HG03520 (cell line): ENCODE measurements at regions not wholly inside any gene's neighbourhood (a gene's known extent, or its start where the extent isn't known, plus 50 kb on each side); places are given as distances from the start of the nearest gene placed in this dataset.

Source experiments
- ATAC-seq: cut with Tn5 transposase; IDR thresholded peaks from one replicate; pipeline ENCODE4 v1.9.1; 2021; ENCODE audit warnings: mild to moderate bottlenecking, moderate library complexity; ENCODE audit not compliant: unreplicated experiment

DNA sequence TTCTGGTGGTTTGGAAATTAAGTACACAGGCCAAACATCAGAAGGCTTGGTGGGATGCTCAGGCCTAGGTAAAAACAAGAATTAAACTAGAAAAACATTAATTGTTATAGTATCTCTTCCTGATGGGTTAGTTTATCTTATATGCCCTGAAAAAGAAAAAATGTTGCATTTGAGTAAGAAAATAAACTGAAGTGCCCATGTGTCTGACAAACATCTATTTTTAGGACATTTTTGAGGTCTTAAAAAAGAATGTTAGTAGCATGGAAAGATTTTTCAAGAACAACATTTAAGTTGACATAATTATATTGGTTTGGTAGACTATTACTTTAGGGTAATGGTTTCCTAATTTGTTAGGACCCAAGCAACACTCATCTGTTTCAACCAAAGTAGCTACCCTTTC lies 140.1 kb upstream of the RND3 start:
- ATAC-seq: no peak

DNA sequence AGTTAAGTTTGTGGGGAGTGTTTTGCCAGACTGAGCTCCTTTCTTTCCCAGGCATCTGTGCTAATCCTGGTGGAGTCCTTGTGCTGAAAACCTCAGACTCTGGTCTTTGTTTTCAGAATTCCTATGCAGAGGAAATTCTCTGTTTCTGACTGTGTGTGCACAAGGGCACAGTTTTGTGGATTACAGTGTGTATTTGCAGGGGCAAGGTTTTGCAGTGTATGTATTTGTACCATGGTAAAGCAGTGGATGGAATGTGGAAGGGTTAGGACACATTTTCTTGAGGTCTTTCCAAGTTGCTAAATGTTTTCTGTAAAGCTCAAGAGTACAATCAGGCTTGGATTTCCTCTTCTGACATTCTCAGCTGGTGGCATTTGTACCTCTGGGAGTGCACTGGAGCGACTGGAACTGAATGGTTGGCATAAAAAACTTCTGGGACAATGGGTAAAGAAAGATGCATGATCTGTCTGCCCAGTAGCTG lies 139.5 kb upstream of the RND3 start:
- ATAC-seq: no peak

DNA sequence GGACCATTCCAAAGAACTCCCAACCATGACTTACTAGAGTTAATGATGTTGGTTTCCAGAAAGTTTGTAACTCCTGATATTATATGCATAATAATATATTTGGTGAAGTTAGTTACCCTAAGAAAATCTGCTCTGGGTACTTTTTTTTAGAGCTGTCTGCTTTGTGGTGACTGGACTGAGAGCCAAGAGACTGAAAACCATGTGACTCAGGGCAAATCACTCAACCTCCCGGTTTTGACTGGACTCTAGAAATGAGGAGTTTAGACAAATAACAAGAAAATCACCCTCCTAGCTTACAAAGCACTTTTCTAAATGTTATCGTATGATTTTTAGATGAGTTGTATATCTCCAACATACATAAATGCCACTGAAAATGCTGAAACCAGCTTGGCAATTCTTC lies 138.3 kb upstream of the RND3 start:
- no peak for ATAC-seq

DNA sequence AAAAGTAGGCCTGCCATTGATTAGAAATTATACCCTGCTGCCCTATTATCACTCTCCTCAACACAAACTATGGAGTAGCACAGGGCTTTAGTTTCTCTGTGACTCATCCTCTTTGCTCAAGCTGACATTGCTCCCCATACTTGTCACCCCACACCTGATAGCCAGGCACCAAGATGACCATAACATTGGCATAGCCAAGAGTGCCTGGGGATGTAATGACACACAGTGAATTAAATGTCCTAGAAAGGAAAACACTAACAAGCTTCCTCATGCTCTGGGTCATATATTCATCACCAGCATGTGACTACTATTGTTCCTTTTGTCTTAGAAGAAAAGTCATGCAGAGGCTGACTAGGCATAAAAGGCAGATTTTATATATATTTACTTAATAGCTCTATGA lies 137.8 kb upstream of the RND3 start:
- no peak for ATAC-seq

DNA sequence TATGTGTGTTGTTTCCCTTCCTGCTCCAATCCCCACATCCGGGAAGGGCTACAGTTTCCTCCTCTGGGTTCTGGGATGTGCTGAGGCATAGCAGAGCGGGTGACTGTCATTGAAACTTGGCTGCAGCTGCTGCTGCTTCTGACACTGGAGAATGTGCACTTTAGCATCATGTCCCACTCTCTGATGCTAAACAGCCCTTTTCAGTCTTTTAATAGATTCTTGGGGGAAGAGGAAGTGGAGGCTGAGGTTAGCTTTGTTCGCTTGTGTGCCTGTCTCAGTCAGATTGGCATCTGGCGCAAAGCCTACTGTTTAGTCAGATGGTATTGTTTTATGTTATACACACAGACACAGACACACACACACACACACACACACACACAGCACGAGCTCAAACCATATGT lies 136.5 kb upstream of the RND3 start:
- no peak for ATAC-seq

DNA sequence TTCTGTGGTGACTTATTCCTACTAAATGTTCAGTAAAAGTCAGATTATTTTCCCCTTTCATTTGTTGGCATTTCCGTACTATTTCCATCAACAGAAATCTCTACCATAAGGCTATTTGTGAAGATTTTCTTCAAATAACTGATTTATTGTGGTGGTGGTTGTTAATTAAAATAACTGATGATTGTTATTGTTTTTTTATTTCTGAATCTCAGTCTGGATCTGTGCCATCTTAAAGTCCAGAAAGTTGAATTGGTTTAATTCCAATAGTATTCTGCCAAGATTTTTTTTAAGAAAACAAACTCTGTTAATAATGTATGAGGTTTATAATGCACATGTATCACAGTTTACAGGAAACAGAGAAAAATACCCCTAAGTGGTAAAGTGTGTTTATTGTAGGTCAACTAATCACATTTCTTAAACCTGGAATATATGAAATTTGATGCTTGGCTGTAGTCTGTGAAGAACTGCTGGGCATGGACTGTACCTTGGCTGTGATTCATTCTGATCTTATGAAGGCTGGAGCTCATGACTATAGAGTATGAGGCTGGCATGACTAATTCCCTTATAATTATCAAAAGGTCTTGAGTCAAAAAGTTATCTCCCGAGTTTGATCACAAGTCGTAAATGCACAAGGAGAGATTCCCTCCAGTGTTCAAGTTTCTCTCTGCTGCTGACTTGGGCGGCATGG lies 134.2 kb upstream of the RND3 start:
- no peak for ATAC-seq

DNA sequence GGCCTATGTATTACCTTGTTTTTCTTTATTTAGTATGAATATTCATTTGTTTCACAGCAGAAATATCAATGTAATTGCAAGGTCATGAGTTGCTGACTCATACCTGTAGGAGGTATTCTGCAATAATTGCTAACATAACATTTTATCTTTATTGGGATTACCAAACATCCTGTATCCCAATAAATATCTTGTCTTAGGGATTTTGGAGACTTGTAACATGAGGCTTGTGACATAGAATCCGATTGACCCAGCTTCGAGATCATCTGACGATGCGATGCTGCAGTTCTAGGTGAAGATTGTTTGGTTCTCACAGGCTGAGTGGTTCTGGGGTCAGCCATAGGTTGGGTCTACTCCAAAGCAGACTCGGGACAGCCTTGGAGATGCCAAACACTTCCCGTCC lies 133.4 kb upstream of the RND3 start:
- ATAC-seq: no peak

DNA sequence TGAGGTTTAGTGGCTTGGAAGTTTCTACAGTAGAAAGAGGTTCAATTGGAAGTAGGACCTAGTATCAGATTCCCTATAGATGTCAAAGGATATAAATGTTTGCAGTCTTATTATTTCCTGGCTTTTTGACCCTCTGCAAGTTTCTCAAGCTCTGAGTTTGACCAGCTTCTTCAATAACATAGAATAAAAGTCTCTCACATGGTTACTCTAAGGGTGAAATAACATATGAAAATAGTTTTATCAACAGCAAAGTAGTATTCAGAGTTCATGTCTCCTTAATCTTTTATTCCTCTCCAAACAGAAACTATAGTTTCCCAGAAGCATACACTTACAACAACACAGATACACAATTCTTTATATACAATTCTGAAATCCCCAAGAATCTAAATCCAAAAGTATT lies 132.9 kb upstream of the RND3 start:
- ATAC-seq: no peak

DNA sequence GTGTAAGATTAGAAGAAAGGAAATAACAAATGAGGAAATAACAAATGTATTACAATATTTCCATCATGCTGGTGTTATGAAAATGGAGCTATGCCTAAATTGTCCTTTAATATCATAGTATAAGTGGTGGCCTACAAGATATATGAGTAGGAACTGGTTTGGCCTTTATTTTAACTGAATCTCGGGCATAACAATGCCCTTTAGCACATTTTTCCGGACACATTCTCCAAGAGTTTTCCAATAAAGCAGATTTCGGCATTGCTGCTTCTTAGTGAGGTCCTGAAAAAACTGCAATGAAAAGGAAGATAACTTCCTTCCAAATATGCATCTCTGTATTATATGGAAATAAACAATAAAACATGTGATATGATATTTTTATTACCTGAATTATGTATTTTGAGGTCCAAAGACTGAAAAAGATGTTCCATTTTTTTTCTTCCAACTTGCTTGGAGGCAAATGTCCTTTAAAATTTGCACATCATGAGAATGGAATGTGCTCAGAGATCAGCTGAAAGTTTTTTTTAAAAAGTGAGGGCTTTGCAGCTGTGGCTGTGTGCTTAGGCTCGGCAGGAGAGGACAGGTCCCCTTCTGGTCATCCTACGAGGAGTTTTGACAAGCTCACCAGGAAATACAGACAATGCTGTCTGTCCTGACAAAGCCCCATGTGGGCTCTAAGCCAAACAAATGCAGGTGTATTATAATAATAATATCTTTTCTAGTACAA lies 132.3 kb upstream of the RND3 start:
- ATAC-seq: no peak

DNA sequence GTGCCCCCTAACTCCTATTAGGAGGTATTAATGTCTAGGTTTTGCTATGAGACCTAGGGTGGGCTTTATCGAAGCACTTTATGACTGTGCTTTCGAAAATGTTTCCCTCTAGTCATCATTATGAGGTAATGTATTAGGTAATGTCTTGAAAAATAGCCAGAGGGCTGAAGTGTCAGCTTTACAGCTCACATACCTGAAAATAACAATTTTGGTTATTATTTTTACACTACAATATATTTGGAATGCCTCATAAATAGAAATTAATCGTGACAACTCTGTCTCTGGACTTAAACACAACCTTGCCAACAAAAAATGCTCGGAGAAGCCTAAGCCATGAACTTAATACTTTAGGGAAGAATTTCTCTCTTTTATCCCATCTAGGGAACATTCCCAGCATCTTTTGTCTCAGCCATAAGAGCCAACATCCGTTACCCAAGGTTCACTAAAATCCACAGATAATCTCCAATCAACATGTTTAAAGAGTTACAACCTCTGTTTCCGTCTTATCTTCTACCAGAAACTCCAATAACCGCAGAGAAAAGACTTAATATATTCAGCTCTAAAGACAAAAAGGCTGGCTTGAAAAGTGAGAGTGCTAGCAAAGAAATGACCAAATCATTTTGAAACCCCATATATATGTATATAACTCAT lies 130.9 kb upstream of the RND3 start:
- ATAC-seq: no peak

DNA sequence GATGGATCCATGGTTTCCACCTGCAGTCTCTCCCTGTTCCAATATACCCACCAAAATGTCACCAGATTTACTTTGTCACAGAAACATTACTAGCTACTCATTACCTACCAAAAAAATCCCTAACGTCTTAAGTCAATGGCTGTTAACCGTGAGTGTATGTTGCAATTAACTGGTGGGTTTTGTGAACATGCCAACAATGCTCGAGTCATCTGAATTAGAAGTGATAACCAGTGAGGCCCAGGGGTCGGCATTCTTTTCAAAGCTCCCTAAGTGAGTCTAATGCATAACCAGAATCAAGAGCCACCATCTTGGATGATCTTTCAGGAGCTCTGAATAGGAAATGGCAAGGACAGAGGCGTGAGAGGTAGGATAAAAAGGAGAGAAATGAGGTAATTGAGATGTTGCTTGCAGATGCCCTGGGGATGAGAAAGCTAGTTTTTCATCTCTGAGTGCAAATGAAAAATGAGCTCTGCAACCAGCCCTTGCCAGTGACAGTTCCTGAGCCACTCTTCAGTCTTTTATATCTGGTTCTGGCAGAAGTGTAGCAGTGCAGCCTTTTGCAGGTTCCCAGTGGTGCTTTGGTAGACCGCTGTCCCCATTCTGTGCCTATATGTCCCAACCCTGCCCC lies 130.0 kb upstream of the RND3 start:
- ATAC-seq: no peak

DNA sequence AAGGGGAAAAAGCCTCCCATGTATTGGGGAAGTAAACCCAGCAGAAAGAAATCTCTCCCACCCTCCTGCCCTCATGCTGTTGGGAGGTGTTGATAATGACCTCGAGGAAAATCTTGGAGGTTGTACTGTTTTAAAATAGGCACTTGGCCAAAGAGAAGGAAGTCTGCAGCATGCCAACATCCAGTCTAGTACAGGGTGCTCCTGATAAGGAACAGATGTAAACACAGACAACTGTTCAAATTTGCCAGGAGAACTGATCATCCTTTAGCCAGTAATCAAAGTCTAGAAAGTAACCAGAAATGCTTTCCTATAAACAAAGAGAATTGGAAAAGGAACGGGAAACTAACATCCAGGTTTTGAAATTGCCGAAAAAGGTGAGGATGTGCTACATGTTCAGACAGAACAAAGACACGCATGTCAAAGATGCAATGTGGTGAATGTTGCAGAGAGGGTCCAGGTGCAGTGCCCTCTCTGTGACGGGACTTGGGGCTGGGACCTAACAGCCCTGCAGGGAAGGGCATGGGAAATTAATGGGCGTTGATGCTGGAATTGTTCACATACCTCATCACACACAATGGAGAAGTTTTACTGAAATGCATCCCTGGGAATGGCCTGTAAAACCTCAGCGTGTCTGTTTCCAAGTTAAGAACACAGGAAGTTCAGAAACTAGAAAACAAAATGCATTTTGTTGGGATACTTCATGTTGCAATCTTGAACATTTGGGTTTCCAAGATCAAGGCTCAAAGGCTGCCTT lies 125.7 kb upstream of the RND3 start:
- no peak for ATAC-seq

DNA sequence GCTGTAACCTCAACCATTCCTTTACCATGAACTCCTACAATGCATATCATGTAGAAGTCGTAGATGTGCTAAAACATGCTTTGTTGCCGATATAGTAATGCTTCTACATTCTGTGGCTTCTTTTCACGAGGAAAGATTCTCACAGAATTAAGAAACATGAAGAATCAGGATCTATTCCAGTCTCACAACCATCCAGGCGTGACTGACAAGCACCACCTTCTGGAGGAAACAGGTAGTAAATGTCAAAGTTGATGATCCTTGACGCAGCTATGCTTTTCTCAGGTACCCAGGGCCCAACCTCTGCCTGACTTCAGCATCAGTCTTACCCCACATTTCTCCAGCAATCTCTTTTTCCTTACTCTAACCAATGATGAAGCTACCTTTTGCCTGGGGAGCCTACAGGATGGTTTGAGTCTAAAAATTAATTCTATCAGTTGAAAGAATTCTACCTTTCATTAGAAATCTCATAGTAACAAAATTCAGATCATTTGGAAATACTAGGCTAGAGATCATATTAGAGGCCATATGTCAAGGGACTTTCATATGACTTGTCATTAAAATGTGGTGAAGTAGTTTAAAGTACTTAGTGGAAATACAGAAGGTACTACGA lies 123.3 kb upstream of the RND3 start:
- peak; percentile 78 for ATAC-seq

DNA sequence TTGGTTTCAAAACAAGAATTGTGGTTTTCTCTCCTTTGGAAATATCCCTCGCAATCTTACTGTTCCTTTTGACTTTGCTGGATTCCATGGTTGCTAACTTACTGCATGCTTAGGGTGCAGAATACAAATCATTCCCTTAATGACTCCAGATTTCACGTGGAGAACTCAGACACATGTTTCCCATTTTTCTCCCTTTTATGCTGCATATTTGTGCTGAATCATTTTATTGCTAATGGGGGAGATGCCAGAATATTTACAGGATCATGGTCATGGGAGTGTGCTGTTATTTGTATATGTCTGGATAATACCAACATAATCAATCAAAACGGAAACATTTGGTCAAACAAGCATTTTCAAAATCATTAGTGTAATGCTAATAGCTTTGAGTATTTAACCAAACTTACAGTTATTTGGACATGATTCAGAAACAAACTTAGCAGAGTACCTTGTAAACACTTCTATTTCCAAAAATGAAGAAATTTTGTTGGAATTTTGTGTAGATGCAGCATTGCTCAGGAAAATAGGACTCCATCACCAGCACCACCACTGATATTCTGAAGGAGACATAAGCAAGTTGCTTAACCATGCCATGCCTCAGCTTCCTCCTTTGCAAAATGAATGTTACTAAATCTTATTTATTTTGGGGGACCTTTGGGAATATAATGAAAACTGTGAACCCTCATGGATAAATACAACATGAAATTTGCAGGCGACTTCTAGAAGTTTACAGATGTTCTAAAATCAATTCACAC lies 122.5 kb upstream of the RND3 start:
- ATAC-seq: no peak

DNA sequence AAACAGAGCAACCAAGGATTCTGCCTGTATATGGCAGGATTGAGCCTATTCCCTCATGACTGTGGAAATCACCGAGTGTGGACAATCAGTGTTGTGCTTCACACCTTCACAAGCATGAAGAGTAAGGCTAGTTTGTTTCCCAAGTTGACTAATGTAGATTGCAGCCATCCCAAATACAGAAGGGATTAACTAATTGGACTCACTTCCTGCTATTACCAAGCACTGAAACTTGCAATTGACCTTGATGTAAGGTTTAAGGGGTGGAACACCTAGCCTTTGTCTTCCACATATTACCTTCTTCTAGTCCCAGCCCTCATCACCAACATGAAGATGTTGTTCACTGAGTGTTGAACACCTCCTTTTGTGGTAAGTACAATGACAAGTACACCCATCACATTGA lies 120.9 kb upstream of the RND3 start:
- ATAC-seq: no peak

DNA sequence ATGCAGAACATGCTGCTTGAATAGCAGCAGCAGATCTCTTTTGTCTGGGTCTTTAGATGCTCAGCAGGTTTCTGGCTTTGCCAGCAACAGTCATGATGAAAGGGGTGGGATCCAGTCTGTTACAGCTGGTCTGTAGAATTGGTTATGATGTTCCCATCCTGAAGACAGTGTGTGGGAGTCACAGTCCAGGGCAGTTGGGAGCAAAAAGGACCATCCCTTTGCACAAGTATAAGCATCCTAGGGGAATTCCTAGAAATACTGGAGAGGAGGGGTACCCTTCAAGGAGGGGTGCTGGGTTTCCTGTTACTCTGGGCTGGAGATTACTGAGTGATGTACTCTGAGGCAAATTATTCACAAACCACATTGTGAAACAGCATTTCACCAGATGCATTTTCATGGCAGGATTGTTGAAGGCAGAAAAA lies 119.9 kb upstream of the RND3 start:
- no peak for ATAC-seq

DNA sequence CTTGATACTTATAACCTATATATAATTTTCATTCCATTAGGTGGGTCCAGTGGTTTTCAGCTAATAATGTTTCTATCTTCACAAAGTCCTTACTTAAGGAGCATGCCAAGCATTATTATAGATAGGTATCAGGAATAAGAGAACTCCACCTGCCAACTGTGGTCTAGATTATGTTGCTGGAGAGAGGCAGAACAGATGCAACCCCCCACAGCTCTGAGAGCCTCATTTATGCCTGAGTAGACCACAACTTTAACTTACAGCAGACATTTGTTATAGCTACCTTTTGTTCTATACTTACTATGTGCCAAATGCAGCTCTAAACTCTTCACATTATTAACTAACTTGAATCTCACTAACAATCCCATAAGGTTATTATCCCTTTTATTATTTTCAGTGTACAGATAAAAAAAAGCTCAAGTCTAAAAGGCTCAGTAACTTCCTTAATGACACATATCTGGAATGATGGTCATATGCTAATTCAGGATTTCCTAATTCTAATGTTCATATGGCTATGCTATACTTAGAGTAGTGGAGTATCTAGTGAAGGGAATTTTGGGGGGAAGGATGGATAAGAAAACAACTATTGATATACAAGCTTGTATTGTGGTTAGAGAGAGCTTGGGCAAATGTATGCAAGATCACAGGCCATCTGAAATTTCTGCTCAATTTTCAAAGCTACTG lies 119.1 kb upstream of the RND3 start:
- ATAC-seq: no peak

DNA sequence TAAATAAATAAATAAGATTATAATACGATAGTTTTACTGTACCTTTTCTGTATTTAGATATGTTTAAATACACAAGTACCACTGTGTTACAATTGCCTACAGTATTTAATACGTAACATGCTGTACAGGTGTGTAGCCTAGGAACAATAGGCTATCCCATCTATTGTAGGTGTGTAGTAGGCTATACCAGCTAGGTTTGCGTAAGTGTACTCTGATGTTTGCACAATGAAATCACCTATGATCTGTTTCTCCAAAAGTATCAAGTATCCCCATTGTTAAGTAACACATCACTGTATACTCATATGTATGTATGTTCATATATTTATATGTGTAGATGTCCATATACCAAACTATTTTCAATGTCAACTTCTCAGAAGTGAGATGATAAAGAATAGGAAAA lies 118.2 kb upstream of the RND3 start:
- no peak for ATAC-seq
